ENCODE measurements at regions not wholly inside any gene's neighbourhood (a gene's known extent, or its start where the extent isn't known, plus 50 kb on each side); places are given as distances from the start of the nearest gene placed in this dataset.
"Not testable (repeated sequence)": the region's sequence is repeated elsewhere in the genome, so short reads cannot be mapped to it uniquely, and the experiment has no call there.

- Mint-ChIP-seq H3K4me3 (no peak overlapping the region), H3K4me1 (peaks cover 23% of the 10 kb centered on the region), H3K9me3 (peaks cover 3% of the 10 kb centered on the region), H3K27ac (peak overlapping the region; percentile 79), H3K27me3 (ENCODE audit: insufficient read depth, low read depth) (no peaks in the 10 kb centered on the region), H3K36me3 (peaks cover 2% of the 10 kb centered on the region)
- Histone ChIP-seq H3K9me3 (ENCODE audit: low read depth) (no peaks in the 10 kb centered on the region), H3K9ac (no peak overlapping the region), H2AFZ (replicated peaks) (no peak overlapping the region), H3K4me2 (no peak overlapping the region), H3K27ac (no peak overlapping the region), H3K36me3 (no peaks in the 10 kb centered on the region), H3K79me2 (ENCODE audit: low read depth) (no peaks in the 10 kb centered on the region), H3K4me1 (peaks cover 15% of the 10 kb centered on the region), H3K27me3 (no peaks in the 10 kb centered on the region), H3F3A (ENCODE audit: low read depth) (no peaks in the 10 kb centered on the region), H4K20me1 (ENCODE audit: low read depth) (no peaks in the 10 kb centered on the region), H3K4me3 (no peak overlapping the region)
- no peak for DNase-seq (ENCODE audit: low spot score)
- TF ChIP-seq EZH2 (IDR thresholded peaks at IDR 0.05): no peak
- TF ChIP-seq CTCF (IDR thresholded peaks at IDR 0.05): no peak
- TF ChIP-seq EZH2phosphoT487 (IDR thresholded peaks at IDR 0.05): no peak
These were observed 238.2 kb downstream of the FAT3 start for GRCh38 chr11:92462821-92463220.

- Mint-ChIP-seq H3K27ac (no peak overlapping the region), H3K4me1 (peaks cover 8% of the 10 kb centered on the region), H3K9me3 (peaks cover 3% of the 10 kb centered on the region), H3K27me3 (ENCODE audit: insufficient read depth, low read depth) (no peaks in the 10 kb centered on the region), H3K4me3 (no peak overlapping the region), H3K36me3 (peaks cover 2% of the 10 kb centered on the region)
- H3K27me3 ChIP-seq: no peaks in the 10 kb centered on the region
- H3K4me2 ChIP-seq: no peak overlapping the region
- no peak overlapping the region for H3K9ac ChIP-seq
- no peaks in the 10 kb centered on the region for H3K36me3 ChIP-seq
- no peak overlapping the region for H2AFZ ChIP-seq (replicated peaks)
- H3K79me2 ChIP-seq (ENCODE audit: low read depth): no peaks in the 10 kb centered on the region
- H3K27ac ChIP-seq: no peak overlapping the region
- peaks cover 6% of the 10 kb centered on the region for H3K4me1 ChIP-seq
- no peaks in the 10 kb centered on the region for H3F3A ChIP-seq (ENCODE audit: low read depth)
- no peaks in the 10 kb centered on the region for H3K9me3 ChIP-seq (ENCODE audit: low read depth)
- DNase-seq (ENCODE audit: low spot score): no peak
- no peak overlapping the region for H3K4me3 ChIP-seq
- H4K20me1 ChIP-seq (ENCODE audit: low read depth): no peaks in the 10 kb centered on the region
- no peak for TF ChIP-seq EZH2phosphoT487 (IDR thresholded peaks at IDR 0.05)
- TF ChIP-seq CTCF (IDR thresholded peaks at IDR 0.05): no peak
- no peak for TF ChIP-seq EZH2 (IDR thresholded peaks at IDR 0.05)
These were observed 240.2 kb downstream of the FAT3 start for GRCh38 chr11:92464822-92465221.

GRCh38 chr11:92465410-92465809 lies 240.8 kb downstream of the FAT3 start:
- not testable (repeated sequence) for H3K4me3 Mint-ChIP-seq; H4K20me1 ChIP-seq (ENCODE audit: low read depth); H3K27me3 ChIP-seq; H3K9me3 Mint-ChIP-seq; H3K27me3 Mint-ChIP-seq (ENCODE audit: insufficient read depth, low read depth); H3K4me3 ChIP-seq; H3K27ac Mint-ChIP-seq; H3K36me3 ChIP-seq; H3K9me3 ChIP-seq (ENCODE audit: low read depth); H3K4me1 Mint-ChIP-seq; DNase-seq (ENCODE audit: low spot score); H2AFZ ChIP-seq (replicated peaks); H3K4me2 ChIP-seq; H3K9ac ChIP-seq; H3F3A ChIP-seq (ENCODE audit: low read depth); H3K79me2 ChIP-seq (ENCODE audit: low read depth); H3K27ac ChIP-seq; H3K4me1 ChIP-seq; H3K36me3 Mint-ChIP-seq

GRCh38 chr11:92473736-92474135 lies 249.1 kb downstream of the FAT3 start:
- Mint-ChIP-seq H3K36me3 (peaks cover 6% of the 10 kb centered on the region), H3K4me1 (peaks cover 21% of the 10 kb centered on the region), H3K4me3 (no peak overlapping the region), H3K9me3 (no peaks in the 10 kb centered on the region), H3K27me3 (ENCODE audit: insufficient read depth, low read depth) (no peaks in the 10 kb centered on the region), H3K27ac (no peak overlapping the region)
- Histone ChIP-seq H4K20me1 (ENCODE audit: low read depth) (no peaks in the 10 kb centered on the region), H3K4me2 (no peak overlapping the region), H2AFZ (replicated peaks) (no peak overlapping the region), H3K4me1 (peaks cover 5% of the 10 kb centered on the region), H3K9ac (no peak overlapping the region), H3K4me3 (no peak overlapping the region), H3K27ac (no peak overlapping the region), H3K36me3 (no peaks in the 10 kb centered on the region), H3F3A (ENCODE audit: low read depth) (no peaks in the 10 kb centered on the region), H3K79me2 (ENCODE audit: low read depth) (no peaks in the 10 kb centered on the region), H3K9me3 (ENCODE audit: low read depth) (no peaks in the 10 kb centered on the region), H3K27me3 (no peaks in the 10 kb centered on the region)
- TF ChIP-seq CTCF (IDR thresholded peaks at IDR 0.05) (no peak), EZH2phosphoT487 (IDR thresholded peaks at IDR 0.05) (no peak), EZH2 (IDR thresholded peaks at IDR 0.05) (no peak)
- DNase-seq (ENCODE audit: low spot score): no peak
